Peyer's patch (tissue), 4 donors: ENCODE measurements at regions not wholly inside any gene's neighbourhood (a gene's known extent, or its start where the extent isn't known, plus 50 kb on each side); places are given as distances from the start of the nearest gene placed in this dataset.
"Not testable (repeated sequence)": the region's sequence is repeated elsewhere in the genome, so short reads cannot be mapped to it uniquely, and the experiment has no call there.

Source experiments
- DNase-seq, 3 donors: peaks; one replicate each; pipeline ENCODE4 v3.0.0-alpha.2; 2017 to 2019
- H3K27ac ChIP-seq, 4 donors: fragments of 200-600 bp; sonication (generic); one replicate each; pipeline ENCODE4 v1.5.1; 2016 to 2019
- H3K27me3 ChIP-seq, 2 donors: fragments of 200-600 bp; sonication (generic); one replicate each; pipeline ENCODE4 v1.5.1; 2019
- H3K36me3 ChIP-seq, 3 donors: fragments of 200-600 bp; sonication (generic); one replicate each; pipeline ENCODE4 v1.5.1; 2016 to 2019
- H3K4me1 ChIP-seq, 4 donors: fragments of 200-600 bp; sonication (generic); one replicate each; pipeline ENCODE4 v1.5.1; 2016 to 2019
- H3K4me3 ChIP-seq, 4 donors: fragments of 200-600 bp; sonication (generic); 1 replicate in 3 of 4; 2 replicates in 1 of 4; pipeline ENCODE4 v1.5.1; 2016 to 2019; ENCODE audit warnings: mild to moderate bottlenecking in 1 of 4
- H3K9me3 ChIP-seq, 4 donors: fragments of 200-600 bp; sonication (generic); one replicate each; pipeline ENCODE4 v1.5.1; 2016 to 2019; ENCODE audit warnings: mild to moderate bottlenecking in 1 of 4
- CTCF ChIP-seq, 6 experiments: fragments of 450-650 bp in 4 of 6; fragments of 200-600 bp in 2 of 6; sonication (generic) in 1 of 6; IDR thresholded peaks; one replicate each; pipeline ENCODE4 v1.5.1; 2017 to 2019; ENCODE audit warnings: antibody characterized with exemption in 6 of 6, mild to moderate bottlenecking in 3 of 6, moderate library complexity in 1 of 6
- POLR2A ChIP-seq, 2 donors: fragments of 450-650 bp; IDR thresholded peaks; one replicate each; pipeline ENCODE4 v1.5.1; 2017; ENCODE audit warnings: antibody characterized with exemption in 2 of 2, mild to moderate bottlenecking in 2 of 2, moderate library complexity in 2 of 2

GRCh38 chr3:72033666-72034428 lies 248.9 kb upstream of the PROK2 start:
- no peaks in the 10 kb centered on the region for H3K36me3 ChIP-seq
- no peaks in the 10 kb centered on the region for H3K4me1 ChIP-seq
- H3K9me3 ChIP-seq, result no peaks in the 10 kb centered on the region
- H3K27me3 ChIP-seq, result no peaks in the 10 kb centered on the region
- H3K27ac ChIP-seq, result no peak overlapping the region
- no peak overlapping the region for H3K4me3 ChIP-seq
- TF ChIP-seq POLR2A (IDR thresholded peaks at IDR 0.05) (no peak), CTCF (IDR thresholded peaks at IDR 0.05) (no peak)
- DNase-seq, result no peak

- Histone ChIP-seq H3K4me1 (no peaks in the 10 kb centered on the region), H3K9me3 (no peaks in the 10 kb centered on the region), H3K36me3 (no peaks in the 10 kb centered on the region), H3K27ac (no peak overlapping the region), H3K27me3 (no peaks in the 10 kb centered on the region), H3K4me3 (no peak overlapping the region)
- TF ChIP-seq CTCF (IDR thresholded peaks at IDR 0.05), result no peak
- no peak for TF ChIP-seq POLR2A (IDR thresholded peaks at IDR 0.05)
- DNase-seq, result no peak
Observed at GRCh38 chr3:72032441-72033135, 247.6 kb upstream of the PROK2 start.

- no peak for DNase-seq
Observed at GRCh38 chr3:72031581-72031980, 246.6 kb upstream of the PROK2 start.

GRCh38 chr3:72030296-72030695 lies 245.3 kb upstream of the PROK2 start:
- not testable (repeated sequence) for H3K4me1 ChIP-seq, H3K9me3 ChIP-seq, H3K27ac ChIP-seq, H3K36me3 ChIP-seq, H3K27me3 ChIP-seq, DNase-seq, H3K4me3 ChIP-seq

More at GRCh38 chr3:72031581-72031980, 246.6 kb upstream of the PROK2 start:
- Histone ChIP-seq H3K9me3 (no peaks in the 10 kb centered on the region), H3K4me3 (no peak overlapping the region), H3K27me3 (no peaks in the 10 kb centered on the region), H3K4me1 (no peaks in the 10 kb centered on the region), H3K36me3 (no peaks in the 10 kb centered on the region), H3K27ac (no peak overlapping the region)
- TF ChIP-seq POLR2A (IDR thresholded peaks at IDR 0.05), result no peak
- TF ChIP-seq CTCF (IDR thresholded peaks at IDR 0.05), result no peak

GRCh38 chr3:72028726-72029125 lies 243.8 kb upstream of the PROK2 start:
- not testable (repeated sequence) for H3K36me3 ChIP-seq

GRCh38 chr3:72028307-72028706 lies 243.4 kb upstream of the PROK2 start:
- H3K27ac ChIP-seq, H3K27me3 ChIP-seq, DNase-seq, H3K36me3 ChIP-seq, H3K4me1 ChIP-seq, H3K4me3 ChIP-seq, H3K9me3 ChIP-seq: not testable (repeated sequence)

More at GRCh38 chr3:72028726-72029125, 243.8 kb upstream of the PROK2 start:
- not testable (repeated sequence) for H3K27ac ChIP-seq, H3K27me3 ChIP-seq, DNase-seq, H3K4me3 ChIP-seq, H3K4me1 ChIP-seq, H3K9me3 ChIP-seq

- not testable (repeated sequence) for H3K9me3 ChIP-seq, H3K4me3 ChIP-seq
Observed at GRCh38 chr3:72027728-72028127, 242.8 kb upstream of the PROK2 start.

More at GRCh38 chr3:72027728-72028127, 242.8 kb upstream of the PROK2 start:
- H3K27me3 ChIP-seq, H3K36me3 ChIP-seq, H3K27ac ChIP-seq, H3K4me1 ChIP-seq, DNase-seq: not testable (repeated sequence)
